Amygdala (tissue), 56 donors: ENCODE measurements at regions not wholly inside any gene's neighbourhood (a gene's known extent, or its start where the extent isn't known, plus 50 kb on each side); places are given as distances from the start of the nearest gene placed in this dataset.
"Not testable (repeated sequence)": the region's sequence is repeated elsewhere in the genome, so short reads cannot be mapped to it uniquely, and the experiment has no call there.

ENCODE experiments used
- DNase-seq, 56 donors: peaks; one replicate each; lab custom pipeline; 2025; lab: John Stamatoyannopoulos, UW

- DNase-seq = no peak
Measured at GRCh38 chr5:36459176-36460135, 146.9 kb upstream of the SLC1A3 start.

GRCh38 chr5:36462295-36463021, 143.9 kb upstream of the SLC1A3 start:
- DNase-seq = no peak

GRCh38 chr5:36475942-36476341, 130.5 kb upstream of the SLC1A3 start:
- not testable (repeated sequence) for DNase-seq

- DNase-seq = no peak
Measured at GRCh38 chr5:36478646-36479317, 127.6 kb upstream of the SLC1A3 start.

- no peak for DNase-seq
Measured at GRCh38 chr5:36481454-36482120, 124.8 kb upstream of the SLC1A3 start.

- no peak for DNase-seq
Measured at GRCh38 chr5:36482812-36483211, 123.6 kb upstream of the SLC1A3 start.

GRCh38 chr5:36489505-36489904, 116.9 kb upstream of the SLC1A3 start:
- DNase-seq = no peak

GRCh38 chr5:36491856-36492255, 114.5 kb upstream of the SLC1A3 start:
- peak in 1 of 56 donors; percentile 1 for DNase-seq

- DNase-seq = no peak
Measured at GRCh38 chr5:36492984-36493654, 113.3 kb upstream of the SLC1A3 start.

GRCh38 chr5:36494028-36494427, 112.4 kb upstream of the SLC1A3 start:
- DNase-seq = no peak

- DNase-seq = peak in 15 of 56 donors; percentile 5 to 41 (median 16)
Measured at GRCh38 chr5:36494841-36495601, 111.4 kb upstream of the SLC1A3 start.

- no peak for DNase-seq
Measured at GRCh38 chr5:36495611-36496010, 110.8 kb upstream of the SLC1A3 start.

GRCh38 chr5:36496471-36496870, 109.9 kb upstream of the SLC1A3 start:
- peak in 7 of 56 donors; percentile 6 to 41 (median 26) for DNase-seq

GRCh38 chr5:36502608-36503007, 103.8 kb upstream of the SLC1A3 start:
- no peak for DNase-seq

- no peak for DNase-seq
Measured at GRCh38 chr5:36505021-36505420, 101.4 kb upstream of the SLC1A3 start.

- DNase-seq = peak in 40 of 56 donors; percentile 5 to 88 (median 41)
Measured at GRCh38 chr5:36507332-36507952, 99.0 kb upstream of the SLC1A3 start.

GRCh38 chr5:36508331-36508730, 98.1 kb upstream of the SLC1A3 start:
- DNase-seq = peak in 1 of 56 donors; percentile 5

- not testable (repeated sequence) for DNase-seq
Measured at GRCh38 chr5:36513647-36514046, 92.8 kb upstream of the SLC1A3 start.

GRCh38 chr5:36519881-36520280, 86.5 kb upstream of the SLC1A3 start:
- DNase-seq = no peak
